Ovary (tissue), 7 donors: ENCODE measurements at regions not wholly inside any gene's neighbourhood (a gene's known extent, or its start where the extent isn't known, plus 50 kb on each side); places are given as distances from the start of the nearest gene placed in this dataset.

Experiments used
- DNase-seq, 5 donors: peaks; one replicate each; pipeline ENCODE4 v3.0.0-alpha.2; 2019 to 2020
- H3K27ac ChIP-seq, 2 donors: fragments of 200-600 bp; one replicate each; pipeline versions ENCODE4 v1.5.1 to v1.8.0; 2019 to 2022
- H3K27me3 ChIP-seq: fragments of 200-600 bp; one replicate; pipeline ENCODE4 v1.8.0; 2022
- H3K36me3 ChIP-seq: fragments of 200-600 bp; sonication (generic); one replicate; pipeline ENCODE4 v1.5.1; 2019
- H3K4me1 ChIP-seq: one replicate; pipeline ENCODE4 v1.8.1; 2013; ENCODE audit warnings: mild to moderate bottlenecking, moderate library complexity; ENCODE audit not compliant: insufficient read depth
- H3K4me3 ChIP-seq: fragments of 200-600 bp; sonication (generic); one replicate; pipeline ENCODE4 v1.5.1; 2017
- H3K9me3 ChIP-seq, 2 donors: fragments of 200-600 bp in 1 of 2; sonication (generic) in 1 of 2; one replicate each; pipeline versions ENCODE4 v1.5.1 to v1.8.1; 2013 to 2019; ENCODE audit warnings: mild to moderate bottlenecking in 1 of 2, moderate library complexity in 1 of 2
- EP300 ChIP-seq: sonication (generic); formaldehyde crosslinking; IDR thresholded peaks from one replicate; pipeline ENCODE4 v1.6.1; 2017; ENCODE audit warnings: antibody characterized with exemption
- POLR2A ChIP-seq: fragments of 450-650 bp; IDR thresholded peaks from one replicate; pipeline ENCODE4 v1.6.1; 2017; ENCODE audit warnings: antibody characterized with exemption, mild to moderate bottlenecking, moderate library complexity
- WGBS, 3 donors: extraction: QIAGEN DNeasy Blood & Tissue Kit in 1 of 3; methylation state at CpG; one replicate each; pipeline versions ENCODE4 v1.1.5 to v1.1.7; 2013 to 2017; 5-methylcytosine and 5-hydroxymethylcytosine counted together
- intact Hi-C, 4 donors: fragments of 100-400 bp; cut with DNase I; formaldehyde crosslinking; loops; one replicate each; pipeline versions ENCODE4 v1.11.0 to v1.15.1; 2022 to 2023
- TF ChIP-seq, protein P1 (sequence below), 3 donors: fragments of 450-650 bp in 2 of 3; fragments of 200-600 bp in 1 of 3; IDR thresholded peaks; one replicate each; pipeline versions ENCODE4 v1.5.1 to v1.8.0; 2016 to 2022; ENCODE audit warnings: antibody characterized with exemption in 3 of 3, mild to moderate bottlenecking in 1 of 3
- donor health status: DM: no; HTN: no; CAD: no; lungs with moderate emphysema.
- donor health status: DM: no; HTN: no; CAD: no.
- donor health status: Bipolar disorder and iron deficiency.
- donor health status: DM: no; HTN: no; CAD: no.
- donor health status: DM: yes; HTN: yes; CAD: no.

DNA sequence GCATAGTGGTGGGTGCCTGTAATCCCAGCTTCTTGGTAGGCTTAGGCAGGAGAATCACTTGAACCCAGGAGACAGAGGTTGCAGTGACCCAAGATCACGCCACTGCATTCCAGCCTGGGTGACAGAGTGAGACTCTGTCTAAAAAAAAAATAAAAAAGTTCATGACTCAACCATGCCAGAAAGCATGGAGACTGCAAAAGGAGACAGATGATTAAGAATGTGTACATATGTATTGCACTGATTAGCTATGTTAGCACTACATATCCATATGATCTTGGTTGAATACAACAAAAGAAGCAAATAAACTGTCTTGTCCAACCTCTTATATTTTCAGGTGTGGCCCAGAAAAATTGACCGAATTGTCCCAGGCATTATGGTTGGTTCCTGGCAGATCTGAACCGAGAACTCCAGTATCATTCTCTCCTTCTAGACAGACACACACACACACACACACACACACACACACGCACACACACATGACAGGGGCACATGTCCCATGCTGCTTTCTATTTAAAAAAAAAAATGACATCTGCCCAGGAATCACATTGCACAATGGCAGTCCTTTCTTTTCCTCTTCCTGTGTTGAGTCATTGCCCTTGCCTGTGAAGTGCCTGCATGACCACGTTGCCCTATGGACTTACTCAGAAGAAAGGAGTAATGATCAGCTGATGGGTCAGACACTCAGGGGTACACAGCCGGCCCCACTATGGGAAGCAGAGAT, 65.6 kb downstream of the MYCN start:
- 74 to 81% (median 80%) methylated on average over 6 of the region's 6 CpGs for WGBS, 3 donors
- H3K27ac ChIP-seq: no peak overlapping the region
- H3K4me1 ChIP-seq: no peaks in the 10 kb centered on the region
- H3K36me3 ChIP-seq: no peaks in the 10 kb centered on the region
- intact Hi-C loops: no loop called here
- TF ChIP-seq POLR2A (no peak), EP300 (no peak)
- TF ChIP-seq, protein P1, sequence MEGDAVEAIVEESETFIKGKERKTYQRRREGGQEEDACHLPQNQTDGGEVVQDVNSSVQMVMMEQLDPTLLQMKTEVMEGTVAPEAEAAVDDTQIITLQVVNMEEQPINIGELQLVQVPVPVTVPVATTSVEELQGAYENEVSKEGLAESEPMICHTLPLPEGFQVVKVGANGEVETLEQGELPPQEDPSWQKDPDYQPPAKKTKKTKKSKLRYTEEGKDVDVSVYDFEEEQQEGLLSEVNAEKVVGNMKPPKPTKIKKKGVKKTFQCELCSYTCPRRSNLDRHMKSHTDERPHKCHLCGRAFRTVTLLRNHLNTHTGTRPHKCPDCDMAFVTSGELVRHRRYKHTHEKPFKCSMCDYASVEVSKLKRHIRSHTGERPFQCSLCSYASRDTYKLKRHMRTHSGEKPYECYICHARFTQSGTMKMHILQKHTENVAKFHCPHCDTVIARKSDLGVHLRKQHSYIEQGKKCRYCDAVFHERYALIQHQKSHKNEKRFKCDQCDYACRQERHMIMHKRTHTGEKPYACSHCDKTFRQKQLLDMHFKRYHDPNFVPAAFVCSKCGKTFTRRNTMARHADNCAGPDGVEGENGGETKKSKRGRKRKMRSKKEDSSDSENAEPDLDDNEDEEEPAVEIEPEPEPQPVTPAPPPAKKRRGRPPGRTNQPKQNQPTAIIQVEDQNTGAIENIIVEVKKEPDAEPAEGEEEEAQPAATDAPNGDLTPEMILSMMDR (IDR thresholded peaks at IDR 0.05): no peak
- H3K9me3 ChIP-seq: no peaks in the 10 kb centered on the region
- no peak overlapping the region for H3K4me3 ChIP-seq
- no peak for DNase-seq
- H3K27me3 ChIP-seq: no peaks in the 10 kb centered on the region

DNA sequence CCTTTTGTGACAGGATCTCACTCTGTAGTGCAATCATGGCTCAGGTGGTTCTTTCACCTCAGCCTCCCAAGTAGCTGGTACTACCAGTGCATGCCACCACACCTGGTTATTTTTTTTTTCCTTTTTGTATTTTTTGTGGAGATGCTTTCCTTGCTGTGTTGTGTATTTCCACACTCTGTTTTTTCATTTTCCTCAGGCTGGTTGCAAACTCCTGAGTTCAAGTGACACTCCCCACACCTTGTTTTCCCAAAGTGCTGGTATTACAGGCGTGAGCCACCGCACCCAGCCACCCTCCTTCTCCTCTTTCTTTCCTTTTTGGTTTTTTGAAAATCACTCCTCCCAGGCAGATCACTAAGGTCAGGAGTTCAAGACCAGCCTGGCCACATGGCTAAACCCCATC, 65.0 kb downstream of the MYCN start:
- no peak for DNase-seq
- TF ChIP-seq EP300: no peak
- TF ChIP-seq POLR2A: no peak
- intact Hi-C loops: no loop called here
- Histone ChIP-seq H3K9me3 (no peaks in the 10 kb centered on the region), H3K36me3 (no peaks in the 10 kb centered on the region), H3K27me3 (no peaks in the 10 kb centered on the region), H3K27ac (no peak overlapping the region), H3K4me3 (no peak overlapping the region), H3K4me1 (no peaks in the 10 kb centered on the region)
- WGBS, 3 donors: 97% methylated on average over 2 of the region's 2 CpGs

DNA sequence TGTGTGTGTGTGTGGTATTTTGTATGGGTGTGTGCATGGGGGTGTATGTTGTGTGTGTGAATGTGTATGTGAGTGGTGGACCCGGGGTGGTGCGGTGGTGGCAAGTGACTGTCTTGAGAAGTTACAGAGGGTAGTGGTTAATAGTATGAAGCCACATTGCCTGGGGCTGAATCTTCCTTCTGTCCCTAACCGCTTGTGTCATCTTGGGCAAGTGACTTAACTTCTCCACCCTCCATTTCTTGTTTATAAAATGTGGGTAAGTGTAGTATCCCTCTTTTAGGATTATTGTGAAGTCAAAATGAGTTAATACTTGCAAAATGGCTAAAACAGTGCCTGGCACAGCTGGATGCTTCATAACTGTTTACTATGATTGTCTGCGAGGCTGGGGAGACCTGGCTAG, 63.5 kb downstream of the MYCN start:
- no peak for DNase-seq
- Histone ChIP-seq H3K36me3 (no peaks in the 10 kb centered on the region), H3K4me1 (no peaks in the 10 kb centered on the region), H3K27me3 (no peaks in the 10 kb centered on the region), H3K4me3 (no peak overlapping the region), H3K27ac (no peak overlapping the region), H3K9me3 (no peaks in the 10 kb centered on the region)
- WGBS, 3 donors: 79 to 91% (median 82%) methylated on average over 4 of the region's 4 CpGs
- TF ChIP-seq POLR2A (no peak), EP300 (no peak)
- TF ChIP-seq, protein P1 (IDR thresholded peaks at IDR 0.05): no peak
- intact Hi-C loops: no loop called here

DNA sequence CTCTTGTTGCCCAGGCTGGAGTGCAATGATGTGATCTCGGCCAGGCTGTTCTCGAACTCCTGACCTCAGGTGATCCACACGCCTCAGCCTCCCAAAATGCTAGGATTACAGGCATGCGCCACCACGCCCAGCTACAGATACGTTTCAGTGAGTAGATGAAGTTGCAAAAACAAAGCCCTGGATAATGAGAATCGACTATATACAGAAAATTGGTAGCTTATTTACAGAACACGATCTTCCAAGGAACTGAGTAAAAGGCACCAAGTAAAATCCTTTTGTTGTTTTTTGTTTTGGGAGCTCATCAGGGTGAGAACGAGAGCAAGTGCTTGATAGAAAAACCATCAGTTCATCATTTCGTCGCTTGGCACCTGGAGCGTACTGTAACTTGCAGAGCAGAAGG, 62.8 kb downstream of the MYCN start:
- H3K27ac ChIP-seq: no peak overlapping the region
- no peaks in the 10 kb centered on the region for H3K36me3 ChIP-seq
- no peaks in the 10 kb centered on the region for H3K27me3 ChIP-seq
- H3K4me1 ChIP-seq: no peaks in the 10 kb centered on the region
- WGBS, 3 donors: 80 to 87% (median 86%) methylated on average over 12 of the region's 12 CpGs
- no peaks in the 10 kb centered on the region for H3K9me3 ChIP-seq
- TF ChIP-seq, protein P1 (IDR thresholded peaks at IDR 0.05): no peak
- no peak for TF ChIP-seq EP300
- no peak for TF ChIP-seq POLR2A
- H3K4me3 ChIP-seq: no peak overlapping the region
- intact Hi-C loops: no loop called here
- DNase-seq: no peak

DNA sequence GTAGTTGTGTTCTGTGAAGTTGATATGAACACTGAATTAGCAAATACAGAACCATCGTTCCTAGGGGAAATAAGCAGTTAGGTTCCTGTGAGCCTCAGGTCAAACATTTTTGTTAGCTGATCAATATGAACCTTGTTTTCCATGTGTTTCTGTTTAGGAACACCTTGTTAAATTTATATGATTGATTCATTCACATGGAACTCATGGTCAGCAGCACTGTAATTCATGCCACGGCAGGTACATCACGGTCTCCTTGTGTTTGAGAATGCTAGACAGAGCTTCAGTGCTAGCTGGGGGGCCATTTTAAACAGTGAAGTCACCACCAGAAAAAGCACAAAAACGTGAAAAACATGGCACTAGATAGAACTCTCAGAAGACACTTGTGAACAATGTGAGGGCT, 62.2 kb downstream of the MYCN start:
- no peak overlapping the region for H3K4me3 ChIP-seq
- H3K9me3 ChIP-seq: no peaks in the 10 kb centered on the region
- no peak for DNase-seq
- intact Hi-C loops: no loop called here
- no peak for TF ChIP-seq EP300
- H3K36me3 ChIP-seq: no peaks in the 10 kb centered on the region
- H3K4me1 ChIP-seq: no peaks in the 10 kb centered on the region
- H3K27ac ChIP-seq: no peak overlapping the region
- WGBS, 3 donors: 87 to 95% (median 88%) methylated on average over 4 of the region's 4 CpGs
- no peaks in the 10 kb centered on the region for H3K27me3 ChIP-seq
